ENCODE measurements at regions not wholly inside any gene's neighbourhood (a gene's known extent, or its start where the extent isn't known, plus 50 kb on each side); places are given as distances from the start of the nearest gene placed in this dataset.

GRCh38 chr1:55316947-55317662 lies 101.9 kb upstream of the USP24 start:
- Histone ChIP-seq H3K27ac (ENCODE audit: low read depth in 2 of 2, low read length in 2 of 2) (no peak overlapping the region), H3K9me3 (ENCODE audit: control insufficient read depth in 2 of 3, insufficient read depth in 1 of 3, low read length in 3 of 3) (no peaks in the 10 kb centered on the region), H3K4me3 (ENCODE audit: low read length in 3 of 3) (no peak overlapping the region), H3K27me3 (ENCODE audit: control insufficient read depth, insufficient read depth, low read length) (no peaks in the 10 kb centered on the region), H3K36me3 (ENCODE audit: control insufficient read depth in 2 of 3, insufficient read depth in 3 of 3, low read length in 3 of 3) (no peaks in the 10 kb centered on the region), H3K4me1 (ENCODE audit: control insufficient read depth in 2 of 3, insufficient read depth in 2 of 3, low read depth in 1 of 3, low read length in 3 of 3) (peaks cover 0 to 3% (median 0%) of the 10 kb centered on the region in 3 donors), H3K9ac (ENCODE audit: low read length in 3 of 3) (no peak overlapping the region)
- FAIRE-seq (no peak), DNase-seq (no peak)
- intact Hi-C loops (cut with DNase I): no loop called here
- TF ChIP-seq CTCF (IDR thresholded peaks at IDR 0.05; ENCODE audit: borderline replicate concordance, extremely low read depth, insufficient read depth): no peak

- no peaks in the 10 kb centered on the region for H3K36me3 ChIP-seq (ENCODE audit: control insufficient read depth in 2 of 3, insufficient read depth in 3 of 3, low read length in 3 of 3)
- no peaks in the 10 kb centered on the region for H3K27me3 ChIP-seq (ENCODE audit: control insufficient read depth, insufficient read depth, low read length)
- FAIRE-seq (no peak), DNase-seq (no peak)
- H3K9ac ChIP-seq (ENCODE audit: low read length in 3 of 3): no peak overlapping the region
- H3K4me1 ChIP-seq (ENCODE audit: control insufficient read depth in 2 of 3, insufficient read depth in 2 of 3, low read depth in 1 of 3, low read length in 3 of 3): peaks cover 0 to 3% (median 0%) of the 10 kb centered on the region in 3 donors
- H3K4me3 ChIP-seq (ENCODE audit: low read length in 3 of 3): no peak overlapping the region
- H3K9me3 ChIP-seq (ENCODE audit: control insufficient read depth in 2 of 3, insufficient read depth in 1 of 3, low read length in 3 of 3): no peaks in the 10 kb centered on the region
- H3K27ac ChIP-seq (ENCODE audit: low read depth in 2 of 2, low read length in 2 of 2): no peak overlapping the region
- no peak for TF ChIP-seq CTCF (IDR thresholded peaks at IDR 0.05; ENCODE audit: borderline replicate concordance, extremely low read depth, insufficient read depth)
- intact Hi-C loops (cut with DNase I): no loop called here
Observed at GRCh38 chr1:55316502-55316901, 101.3 kb upstream of the USP24 start.

GRCh38 chr1:55315552-55315951 lies 100.4 kb upstream of the USP24 start:
- intact Hi-C loops (cut with DNase I): no loop called here
- H3K9ac ChIP-seq (ENCODE audit: low read length in 3 of 3): no peak overlapping the region
- H3K4me3 ChIP-seq (ENCODE audit: low read length in 3 of 3): no peak overlapping the region
- H3K4me1 ChIP-seq (ENCODE audit: control insufficient read depth in 2 of 3, insufficient read depth in 2 of 3, low read depth in 1 of 3, low read length in 3 of 3): peaks cover 0 to 3% (median 0%) of the 10 kb centered on the region in 3 donors
- H3K27ac ChIP-seq (ENCODE audit: low read depth in 2 of 2, low read length in 2 of 2): no peak overlapping the region
- FAIRE-seq (no peak), DNase-seq (no peak)
- no peaks in the 10 kb centered on the region for H3K9me3 ChIP-seq (ENCODE audit: control insufficient read depth in 2 of 3, insufficient read depth in 1 of 3, low read length in 3 of 3)
- H3K27me3 ChIP-seq (ENCODE audit: control insufficient read depth, insufficient read depth, low read length): no peaks in the 10 kb centered on the region
- H3K36me3 ChIP-seq (ENCODE audit: control insufficient read depth in 2 of 3, insufficient read depth in 3 of 3, low read length in 3 of 3): no peaks in the 10 kb centered on the region
- no peak for TF ChIP-seq CTCF (IDR thresholded peaks at IDR 0.05; ENCODE audit: borderline replicate concordance, extremely low read depth, insufficient read depth)

GRCh38 chr1:55314740-55315139 lies 99.6 kb upstream of the USP24 start:
- H3K4me1 ChIP-seq (ENCODE audit: control insufficient read depth in 2 of 3, insufficient read depth in 2 of 3, low read depth in 1 of 3, low read length in 3 of 3): peaks cover 0 to 3% (median 0%) of the 10 kb centered on the region in 3 donors
- H3K9me3 ChIP-seq (ENCODE audit: control insufficient read depth in 2 of 3, insufficient read depth in 1 of 3, low read length in 3 of 3): no peaks in the 10 kb centered on the region
- no peaks in the 10 kb centered on the region for H3K27me3 ChIP-seq (ENCODE audit: control insufficient read depth, insufficient read depth, low read length)
- intact Hi-C loops (cut with DNase I): no loop called here
- no peak overlapping the region for H3K4me3 ChIP-seq (ENCODE audit: low read length in 3 of 3)
- H3K9ac ChIP-seq (ENCODE audit: low read length in 3 of 3): no peak overlapping the region
- DNase-seq (no peak), FAIRE-seq (no peak)
- no peak for TF ChIP-seq CTCF (IDR thresholded peaks at IDR 0.05; ENCODE audit: borderline replicate concordance, extremely low read depth, insufficient read depth)
- no peak overlapping the region for H3K27ac ChIP-seq (ENCODE audit: low read depth in 2 of 2, low read length in 2 of 2)
- H3K36me3 ChIP-seq (ENCODE audit: control insufficient read depth in 2 of 3, insufficient read depth in 3 of 3, low read length in 3 of 3): no peaks in the 10 kb centered on the region

All from kidney (tissue), 13 donors.